Panc1 (cell line): ENCODE measurements at regions not wholly inside any gene's neighbourhood (a gene's known extent, or its start where the extent isn't known, plus 50 kb on each side); places are given as distances from the start of the nearest gene placed in this dataset.

Source experiments
- CTCF ChIP-seq: fragments of 450-650 bp; IDR thresholded peaks from 2 replicates; pipeline ENCODE4 v1.5.1; 2017; ENCODE audit warnings: mild to moderate bottlenecking
- POLR2AphosphoS5 ChIP-seq: IDR thresholded peaks from 2 replicates; pipeline ENCODE4 v1.6.1; 2012; ENCODE audit warnings: mild to moderate bottlenecking, low read depth, low read length, moderate library complexity
- SIN3A ChIP-seq: IDR thresholded peaks from 2 replicates; pipeline ENCODE4 v1.6.1; 2012; ENCODE audit warnings: low read depth, mild to moderate bottlenecking, low read length, moderate library complexity, borderline replicate concordance; ENCODE audit not compliant: insufficient read depth
- TCF7L2 ChIP-seq: IDR thresholded peaks from 2 replicates; pipeline ENCODE4 v1.6.1; 2011; ENCODE audit warnings: mild to moderate bottlenecking, low read depth, low read length, inconsistent platforms
- TF ChIP-seq, protein P1 (sequence below), 2 experiments: IDR thresholded peaks; 2 replicates each; pipeline ENCODE4 v1.6.1; 2011 to 2012; ENCODE audit warnings: low read depth in 2 of 2, control low read depth in 1 of 2, low read length in 1 of 2, mild to moderate bottlenecking in 1 of 2, moderate library complexity in 1 of 2; ENCODE audit not compliant: insufficient read depth in 1 of 2

GRCh38 chr20:22931653-22932608 is 103.2 kb upstream of the SSTR4 start:
- TF ChIP-seq TCF7L2, result no peak
- no peak for TF ChIP-seq CTCF
- TF ChIP-seq SIN3A, result no peak
- no peak for TF ChIP-seq POLR2AphosphoS5
- TF ChIP-seq, protein P1, sequence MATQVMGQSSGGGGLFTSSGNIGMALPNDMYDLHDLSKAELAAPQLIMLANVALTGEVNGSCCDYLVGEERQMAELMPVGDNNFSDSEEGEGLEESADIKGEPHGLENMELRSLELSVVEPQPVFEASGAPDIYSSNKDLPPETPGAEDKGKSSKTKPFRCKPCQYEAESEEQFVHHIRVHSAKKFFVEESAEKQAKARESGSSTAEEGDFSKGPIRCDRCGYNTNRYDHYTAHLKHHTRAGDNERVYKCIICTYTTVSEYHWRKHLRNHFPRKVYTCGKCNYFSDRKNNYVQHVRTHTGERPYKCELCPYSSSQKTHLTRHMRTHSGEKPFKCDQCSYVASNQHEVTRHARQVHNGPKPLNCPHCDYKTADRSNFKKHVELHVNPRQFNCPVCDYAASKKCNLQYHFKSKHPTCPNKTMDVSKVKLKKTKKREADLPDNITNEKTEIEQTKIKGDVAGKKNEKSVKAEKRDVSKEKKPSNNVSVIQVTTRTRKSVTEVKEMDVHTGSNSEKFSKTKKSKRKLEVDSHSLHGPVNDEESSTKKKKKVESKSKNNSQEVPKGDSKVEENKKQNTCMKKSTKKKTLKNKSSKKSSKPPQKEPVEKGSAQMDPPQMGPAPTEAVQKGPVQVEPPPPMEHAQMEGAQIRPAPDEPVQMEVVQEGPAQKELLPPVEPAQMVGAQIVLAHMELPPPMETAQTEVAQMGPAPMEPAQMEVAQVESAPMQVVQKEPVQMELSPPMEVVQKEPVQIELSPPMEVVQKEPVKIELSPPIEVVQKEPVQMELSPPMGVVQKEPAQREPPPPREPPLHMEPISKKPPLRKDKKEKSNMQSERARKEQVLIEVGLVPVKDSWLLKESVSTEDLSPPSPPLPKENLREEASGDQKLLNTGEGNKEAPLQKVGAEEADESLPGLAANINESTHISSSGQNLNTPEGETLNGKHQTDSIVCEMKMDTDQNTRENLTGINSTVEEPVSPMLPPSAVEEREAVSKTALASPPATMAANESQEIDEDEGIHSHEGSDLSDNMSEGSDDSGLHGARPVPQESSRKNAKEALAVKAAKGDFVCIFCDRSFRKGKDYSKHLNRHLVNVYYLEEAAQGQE (IDR thresholded peaks at IDR 0.05; ENCODE audit: insufficient read depth in 1 of 2, low read depth in 2 of 2, low read length in 1 of 2), result no peak
